Stimulated activated CD8-positive, alpha-beta memory T cell treated with anti-CD3 and anti-CD28 coated beads, Interleukin-4, amount 100 ng/mL, for 48 hours (primary cell): ENCODE measurements at regions not wholly inside any gene's neighbourhood (a gene's known extent, or its start where the extent isn't known, plus 50 kb on each side); places are given as distances from the start of the nearest gene placed in this dataset.
"Not testable (repeated sequence)": the region's sequence is repeated elsewhere in the genome, so short reads cannot be mapped to it uniquely, and the experiment has no call there.

Experiments
- DNase-seq: peaks from one replicate; pipeline ENCODE4 v3.0.0-alpha.2; 2020

DNA sequence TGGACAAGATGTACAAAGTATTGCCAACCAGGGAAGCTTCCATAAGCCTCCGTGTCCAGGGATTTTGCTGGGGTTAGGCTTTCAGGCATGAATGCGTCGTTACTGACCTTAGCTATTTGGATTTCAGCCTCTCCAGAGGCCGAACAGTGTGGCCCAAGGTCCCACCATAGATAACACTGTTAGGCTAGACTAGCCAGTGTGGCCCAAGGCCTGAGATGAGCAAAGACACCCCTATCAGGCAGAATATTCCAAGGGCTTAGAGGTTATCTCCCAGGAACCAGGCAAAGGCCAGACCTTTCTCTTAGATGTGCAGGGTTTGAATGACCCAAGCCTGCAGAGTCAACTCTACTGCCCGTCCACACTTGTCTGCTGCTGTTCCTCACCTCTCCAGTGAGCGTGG is 131.7 kb upstream of the NDUFV2 start:
- DNase-seq, result no peak

DNA sequence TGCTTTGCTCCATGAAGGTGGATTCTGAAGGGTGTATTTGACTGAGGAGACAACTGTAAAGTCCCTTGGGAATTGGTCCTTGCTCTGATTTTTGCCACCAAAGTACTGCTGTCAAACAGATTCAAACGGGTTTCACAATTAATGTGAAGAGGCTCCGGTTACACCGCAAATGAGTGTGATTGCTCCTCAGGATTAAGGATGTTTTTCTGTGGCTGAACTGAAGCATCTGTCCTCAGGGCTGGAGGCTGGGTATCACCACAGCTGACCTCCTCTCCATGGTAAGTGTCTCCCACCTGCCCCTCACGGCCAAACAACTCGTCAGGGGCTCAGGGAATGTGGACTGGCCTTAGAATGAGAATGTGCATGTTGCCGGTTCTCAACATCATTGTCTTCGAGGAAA is 130.4 kb upstream of the NDUFV2 start:
- no peak for DNase-seq

DNA sequence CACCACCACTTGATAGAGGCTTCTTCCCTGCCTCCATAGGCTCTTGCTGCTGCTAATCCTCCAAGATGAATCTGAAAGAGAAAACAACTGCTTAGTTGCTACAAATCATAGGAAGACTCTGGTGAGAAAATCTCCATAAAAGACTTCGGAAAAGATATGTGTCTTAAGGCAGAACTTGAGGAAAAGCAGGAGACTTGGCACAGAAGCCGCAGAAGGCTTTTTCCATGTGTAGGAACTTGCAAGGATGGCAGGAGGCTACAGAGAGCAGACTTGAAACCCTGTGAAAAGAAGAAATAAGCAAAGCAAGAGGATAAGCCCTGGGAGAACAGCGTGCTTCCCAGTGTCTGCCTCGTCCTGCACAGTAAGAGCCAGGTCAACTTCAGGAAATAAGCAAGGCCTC is 128.2 kb upstream of the NDUFV2 start:
- no peak for DNase-seq

DNA sequence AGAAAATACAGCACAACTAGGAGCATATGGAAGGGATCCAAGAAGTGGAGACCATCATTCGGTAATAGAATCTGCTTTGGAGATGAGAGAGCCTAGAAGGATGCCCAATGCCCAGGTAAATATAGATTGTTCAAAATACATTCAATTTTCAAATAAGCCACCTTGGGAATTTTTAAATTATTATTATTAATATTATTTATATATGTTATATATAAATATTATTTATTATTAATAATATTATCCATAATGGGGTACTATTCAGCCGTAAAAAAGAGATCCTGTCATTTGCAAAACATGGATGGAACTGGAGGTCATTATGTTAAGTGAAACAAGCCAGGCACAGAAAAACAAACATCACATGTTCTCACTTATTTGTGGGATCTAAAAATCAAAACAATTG is 127.8 kb upstream of the NDUFV2 start:
- no peak for DNase-seq

DNA sequence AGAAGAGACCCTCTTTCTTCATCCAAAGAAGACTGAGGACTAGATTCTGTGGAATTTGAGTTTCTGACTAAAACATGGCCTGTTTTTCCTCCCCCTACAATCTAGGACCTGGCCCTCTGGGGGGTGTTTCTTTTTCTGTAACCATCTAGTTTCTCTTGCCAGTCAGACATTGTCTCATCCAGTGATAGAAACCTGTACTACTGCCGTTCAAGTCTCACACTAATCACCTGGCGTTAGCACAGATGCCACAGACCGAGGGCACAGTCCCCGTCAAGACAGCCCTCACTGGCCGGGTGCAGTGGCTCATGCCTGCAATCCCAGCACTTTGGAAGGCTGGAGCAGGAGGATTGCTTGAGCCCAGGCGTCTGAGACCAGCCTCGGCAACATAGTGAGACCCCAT is 126.9 kb upstream of the NDUFV2 start:
- DNase-seq, result no peak

DNA sequence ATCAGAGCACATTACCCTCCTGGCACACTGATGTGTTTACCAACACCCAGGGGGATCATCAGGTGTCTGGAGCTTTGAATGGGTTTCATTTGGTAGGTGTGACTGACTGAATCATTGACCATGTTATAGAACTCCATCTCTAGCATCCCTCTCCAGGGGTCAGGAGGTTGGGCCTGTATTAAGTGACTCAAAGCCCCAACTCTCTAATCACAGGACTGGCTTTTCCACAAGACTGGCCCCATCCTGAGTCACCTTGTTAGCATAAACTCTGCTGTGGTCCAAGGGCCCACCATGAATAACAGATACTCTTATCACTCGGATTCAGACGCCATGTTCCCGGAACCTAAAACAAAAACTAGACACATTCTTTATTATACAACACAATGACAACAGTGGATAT is 125.9 kb upstream of the NDUFV2 start:
- no peak for DNase-seq

DNA sequence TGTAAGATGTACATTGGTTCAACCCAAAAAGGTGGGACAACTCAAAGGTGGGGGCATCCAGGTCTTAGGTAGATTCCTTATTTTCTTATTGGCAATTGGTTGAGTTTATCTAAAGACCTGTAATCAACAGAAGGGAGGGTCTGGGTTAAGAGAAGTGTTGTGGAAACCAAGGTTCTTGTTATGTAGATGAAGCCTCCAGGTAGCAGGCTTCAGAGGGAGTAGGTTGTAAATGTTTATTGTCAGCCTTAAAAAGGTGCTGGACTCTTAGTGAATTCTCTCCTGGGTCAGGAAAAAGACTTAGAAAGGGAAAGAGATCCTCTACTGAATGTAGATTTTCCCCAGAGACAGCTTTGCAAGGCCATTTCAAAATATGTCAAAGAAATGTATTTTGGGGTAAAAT is 125.3 kb upstream of the NDUFV2 start:
- DNase-seq, result no peak

DNA sequence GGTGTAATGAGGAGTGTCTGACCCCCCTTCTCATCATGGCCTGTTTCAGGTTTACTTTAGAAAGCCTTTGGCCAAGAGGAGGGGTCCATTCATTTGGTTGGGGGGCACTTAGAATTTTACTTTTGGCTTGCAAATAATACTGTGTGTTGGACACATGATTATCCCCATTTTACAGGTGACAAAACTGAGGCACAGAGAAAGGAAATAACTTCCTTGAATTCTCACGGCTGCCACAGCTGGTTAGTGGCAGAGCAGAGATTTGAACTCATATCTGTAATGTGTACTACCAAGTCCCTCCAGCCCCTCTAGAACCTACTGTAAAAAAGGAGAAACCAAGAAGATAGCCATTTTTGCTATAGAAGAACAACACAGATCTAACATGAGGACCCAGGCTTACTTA is 124.8 kb upstream of the NDUFV2 start:
- DNase-seq, result no peak

DNA sequence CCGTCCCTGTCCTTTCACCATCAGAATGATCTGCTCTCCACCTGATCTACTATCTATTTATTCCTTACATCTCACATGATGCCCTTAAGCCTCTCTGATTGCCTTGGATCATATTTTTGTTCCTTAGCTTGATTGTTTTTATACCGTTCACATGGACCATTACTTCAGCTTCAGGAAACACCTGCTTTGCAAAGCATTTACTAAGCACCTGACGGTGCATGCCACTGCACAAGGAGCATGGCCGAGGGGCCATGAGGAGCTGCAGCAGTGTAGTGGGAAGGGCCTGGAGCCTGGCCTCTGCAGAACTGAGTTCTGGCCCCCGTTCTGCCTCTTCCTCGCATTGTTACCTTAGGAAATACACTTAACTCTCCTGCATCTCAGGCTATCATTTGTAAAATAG is 124.1 kb upstream of the NDUFV2 start:
- DNase-seq, result no peak

DNA sequence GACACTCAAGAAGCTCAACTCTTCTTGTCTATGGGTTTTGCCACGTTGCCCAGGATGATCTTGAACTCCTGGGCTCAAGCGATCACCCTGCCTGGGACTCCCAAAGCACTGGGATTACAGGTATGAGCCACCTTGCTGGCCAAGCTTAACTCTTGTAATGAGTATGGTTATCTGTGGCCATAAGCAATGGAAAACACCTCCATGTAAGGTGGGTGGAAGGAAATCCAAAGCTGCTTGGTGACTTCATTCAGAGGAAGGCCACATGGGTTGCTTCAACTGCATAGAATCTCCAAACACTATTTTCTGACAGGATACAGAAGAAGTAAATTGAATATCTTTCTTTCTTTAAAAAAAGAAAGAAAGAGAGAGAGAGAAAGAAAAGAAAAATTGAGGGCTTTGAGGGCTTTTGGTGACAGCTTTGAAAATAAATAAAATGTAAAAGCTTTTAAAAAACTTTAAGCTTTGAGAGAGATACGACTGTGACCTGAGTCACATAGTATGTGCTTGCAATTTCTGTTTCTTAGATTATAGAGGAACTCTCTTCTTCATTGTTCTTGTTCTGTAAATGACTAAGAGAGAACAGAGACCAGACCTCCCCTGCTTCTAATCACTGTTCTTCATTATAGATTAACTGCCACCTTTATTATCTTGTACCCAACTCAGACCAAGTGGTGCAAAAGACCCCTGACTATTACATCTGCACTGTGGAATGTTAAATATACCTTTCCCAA is 123.1 kb upstream of the NDUFV2 start:
- DNase-seq, result no peak

DNA sequence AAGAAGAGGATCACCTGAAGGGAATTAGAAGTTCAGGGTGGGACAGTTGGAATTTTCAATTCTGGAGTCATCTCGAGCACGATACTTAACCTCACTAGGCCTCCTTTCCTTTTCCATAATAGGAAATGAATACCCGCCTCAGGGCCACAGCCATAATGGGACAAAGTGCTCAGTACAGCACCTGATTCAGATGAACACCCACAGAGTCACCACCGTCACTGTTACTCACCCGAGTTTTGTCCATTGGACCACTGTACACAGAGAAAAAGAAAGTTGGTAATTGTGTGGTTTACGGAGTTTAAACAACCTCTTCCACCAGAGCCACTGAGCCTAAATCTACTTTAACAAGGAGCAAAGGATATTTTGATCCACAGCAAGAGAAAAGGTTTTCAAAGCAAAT is 122.0 kb upstream of the NDUFV2 start:
- no peak for DNase-seq

DNA sequence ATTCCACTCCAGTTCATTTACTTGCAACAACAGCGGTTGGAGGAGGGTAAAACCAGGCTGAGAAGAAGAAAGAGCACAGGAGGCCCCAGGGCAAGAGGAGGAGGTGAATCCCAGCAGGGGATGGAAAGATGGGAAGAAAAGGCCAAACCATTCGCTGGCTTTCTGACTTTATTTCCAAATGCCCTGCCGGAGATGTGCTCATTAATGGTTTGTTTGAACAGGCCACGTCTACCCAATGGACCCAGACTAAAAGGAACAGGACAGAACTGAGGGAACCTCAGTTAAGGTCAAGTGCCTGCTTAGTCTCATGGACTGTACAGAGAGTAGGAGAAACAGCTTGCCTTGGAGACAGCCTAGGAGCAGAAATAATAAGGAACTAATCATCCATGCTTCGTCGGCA is 121.6 kb upstream of the NDUFV2 start:
- DNase-seq, result no peak

DNA sequence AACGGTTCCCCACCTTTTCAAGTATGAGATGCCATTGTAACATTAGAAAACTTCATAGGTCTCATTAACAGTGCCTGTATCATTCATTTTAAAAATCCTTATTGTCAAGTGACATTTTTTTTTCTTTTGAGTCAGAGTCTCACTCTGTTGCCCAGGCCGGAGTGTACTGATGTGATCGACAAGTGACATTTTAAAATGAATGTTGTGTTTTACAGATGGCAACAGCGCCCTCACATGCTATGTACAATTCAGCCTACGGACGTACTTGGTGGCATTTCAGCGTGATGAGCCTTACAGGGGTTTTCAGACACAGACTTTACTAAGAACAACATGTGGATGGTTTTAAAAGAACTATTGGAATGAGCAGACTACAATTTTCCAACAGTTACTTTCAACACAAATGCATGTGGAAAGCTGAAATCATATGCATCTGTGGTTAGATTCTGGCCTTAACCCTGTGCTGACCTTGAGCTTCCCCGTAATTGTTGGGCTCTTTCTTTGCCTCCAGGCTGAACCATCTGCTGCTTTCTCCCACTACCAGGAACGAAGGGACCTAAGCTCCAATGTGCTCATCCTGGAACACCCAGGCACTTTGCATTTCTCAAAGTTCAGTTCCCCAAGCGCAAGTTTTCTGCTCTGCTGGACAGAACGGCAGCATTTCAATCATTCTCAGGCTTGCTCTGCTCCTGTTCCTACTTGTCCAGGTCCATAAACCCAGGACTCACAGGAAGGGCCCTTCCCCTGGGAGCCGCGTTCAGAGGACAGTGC is 119.9 kb upstream of the NDUFV2 start:
- no peak for DNase-seq

DNA sequence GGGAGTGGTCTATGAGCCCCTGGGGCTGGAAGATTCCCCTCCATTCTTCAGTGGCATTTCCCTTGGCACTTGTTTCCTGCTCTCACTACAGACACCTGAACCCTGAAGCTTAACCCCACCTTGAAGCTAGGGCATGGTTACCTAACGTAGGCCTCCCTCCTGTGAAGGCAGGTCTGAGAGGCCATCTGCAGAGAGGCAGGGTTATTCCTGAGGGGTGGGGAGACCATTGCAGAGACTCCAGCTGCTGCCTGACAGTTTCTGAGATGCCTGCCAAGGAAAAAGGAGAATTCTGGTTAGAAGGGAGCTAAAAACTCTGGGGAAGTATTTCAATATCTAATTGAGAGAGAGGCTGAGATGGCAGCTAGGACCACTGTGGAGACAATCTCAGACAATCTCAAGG is 119.3 kb upstream of the NDUFV2 start:
- no peak for DNase-seq

DNA sequence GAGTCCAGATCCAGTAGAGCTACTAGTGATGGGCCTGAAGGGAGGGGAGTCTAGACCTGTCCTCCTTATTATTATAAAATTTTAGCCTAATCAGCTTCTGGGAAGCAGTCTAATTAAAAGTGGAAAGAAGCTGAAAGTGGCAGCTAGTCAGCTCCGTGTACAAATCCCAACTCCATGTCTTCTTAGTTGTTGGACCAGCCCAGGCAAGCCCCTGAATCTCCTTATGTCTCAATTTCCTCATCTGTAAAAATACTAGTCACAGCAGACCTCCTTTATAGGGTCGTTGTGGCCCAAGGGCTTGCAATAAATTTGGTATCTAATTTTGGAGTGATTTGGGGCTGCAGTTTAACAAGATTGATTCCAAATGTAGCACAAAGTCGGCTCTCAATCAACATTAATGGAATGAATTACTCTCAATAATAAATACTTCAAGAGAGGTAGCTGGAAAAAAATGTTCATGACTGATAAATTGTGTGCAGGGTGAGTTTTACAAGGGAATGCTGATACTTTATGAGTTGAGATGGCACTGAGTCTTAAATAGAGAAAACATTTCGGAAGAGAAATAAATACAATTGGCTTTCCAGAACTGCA is 118.3 kb upstream of the NDUFV2 start:
- DNase-seq, result no peak

DNA sequence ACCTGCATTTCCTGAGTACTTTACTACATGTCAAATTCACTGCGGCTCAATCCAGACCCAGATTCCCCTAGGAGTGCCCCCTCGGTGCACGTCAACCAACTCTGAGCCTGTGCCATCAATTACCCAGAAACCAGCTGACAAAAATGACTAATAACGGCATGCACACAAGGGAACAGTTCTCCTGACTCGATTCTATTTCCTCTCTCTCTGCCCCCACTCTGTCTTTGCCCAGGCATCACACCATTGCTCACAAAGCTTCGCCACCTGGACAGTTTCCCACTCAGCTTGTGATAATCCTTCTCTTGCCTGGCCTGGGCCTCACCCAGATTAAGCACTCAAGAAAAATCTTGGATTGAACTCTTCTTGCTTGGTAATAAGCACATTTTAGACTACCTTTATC is 115.3 kb upstream of the NDUFV2 start:
- no peak for DNase-seq

DNA sequence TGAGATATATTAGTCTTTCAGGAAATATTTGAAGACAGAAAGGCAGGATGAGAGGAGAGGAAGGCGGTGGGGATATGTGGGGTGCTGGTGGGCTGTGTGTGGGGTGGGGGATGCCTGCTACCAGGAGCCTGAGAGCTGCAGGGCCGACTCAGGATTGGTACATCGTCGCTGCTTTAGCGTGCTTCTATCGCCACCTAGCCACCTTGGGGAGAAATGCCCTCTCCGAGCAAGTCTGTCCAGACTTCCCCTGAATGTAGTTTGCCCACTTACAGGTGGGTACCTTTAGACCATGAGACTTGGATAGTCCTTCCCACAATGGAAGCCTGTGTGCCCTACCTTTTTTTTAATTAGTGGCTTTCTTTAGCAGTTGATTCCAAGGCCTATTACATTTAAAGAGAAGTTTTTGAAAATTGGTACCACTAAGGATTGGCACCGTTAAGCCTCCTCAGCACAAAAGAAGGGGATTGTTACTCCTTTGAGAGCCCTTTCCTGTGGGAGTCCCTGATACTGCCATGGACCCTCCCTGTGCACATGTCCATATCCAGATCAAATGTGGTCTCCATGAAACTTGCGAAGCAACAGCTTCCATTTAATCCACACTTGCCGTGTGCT is 114.1 kb upstream of the NDUFV2 start:
- DNase-seq, result peak; percentile 71

DNA sequence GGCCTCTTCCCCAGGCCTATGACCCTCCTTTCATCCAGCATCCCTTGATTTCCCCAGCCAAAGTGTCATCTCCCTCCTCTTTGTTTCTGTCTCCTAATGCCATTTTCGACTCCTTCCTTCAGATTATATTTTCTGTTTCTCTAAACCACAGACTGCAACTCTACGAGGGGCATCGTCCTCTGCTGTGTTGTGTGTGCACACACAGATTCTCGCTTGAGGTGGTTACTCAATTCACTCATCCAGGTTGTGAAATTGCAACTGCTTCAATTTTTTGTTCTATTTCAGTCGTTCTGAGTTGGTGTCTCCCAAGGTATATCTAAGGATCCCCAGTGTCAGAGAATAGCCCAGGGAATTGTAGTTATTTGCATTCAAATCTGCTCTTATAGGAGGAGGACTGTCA is 113.5 kb upstream of the NDUFV2 start:
- no peak for DNase-seq

DNA sequence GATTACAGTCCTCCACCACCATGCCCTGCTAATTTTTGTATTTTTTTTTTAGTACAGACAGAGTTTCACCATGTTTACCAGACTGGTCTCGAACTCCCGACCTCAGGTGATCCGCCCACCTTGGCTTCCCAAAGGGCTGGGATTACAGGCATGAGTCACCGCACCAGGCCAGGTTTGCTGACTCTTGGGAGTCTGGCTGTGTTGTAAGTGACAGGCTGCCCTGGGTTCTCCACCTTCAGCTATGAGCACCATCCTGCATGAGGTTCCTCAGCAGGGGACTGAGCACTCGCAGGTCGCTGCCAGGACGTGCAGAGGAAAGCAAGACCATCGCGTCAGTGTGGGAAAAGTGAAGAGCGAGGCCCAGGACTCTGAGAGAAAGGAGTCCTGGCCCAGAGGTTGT is 112.6 kb upstream of the NDUFV2 start:
- DNase-seq, result no peak

DNA sequence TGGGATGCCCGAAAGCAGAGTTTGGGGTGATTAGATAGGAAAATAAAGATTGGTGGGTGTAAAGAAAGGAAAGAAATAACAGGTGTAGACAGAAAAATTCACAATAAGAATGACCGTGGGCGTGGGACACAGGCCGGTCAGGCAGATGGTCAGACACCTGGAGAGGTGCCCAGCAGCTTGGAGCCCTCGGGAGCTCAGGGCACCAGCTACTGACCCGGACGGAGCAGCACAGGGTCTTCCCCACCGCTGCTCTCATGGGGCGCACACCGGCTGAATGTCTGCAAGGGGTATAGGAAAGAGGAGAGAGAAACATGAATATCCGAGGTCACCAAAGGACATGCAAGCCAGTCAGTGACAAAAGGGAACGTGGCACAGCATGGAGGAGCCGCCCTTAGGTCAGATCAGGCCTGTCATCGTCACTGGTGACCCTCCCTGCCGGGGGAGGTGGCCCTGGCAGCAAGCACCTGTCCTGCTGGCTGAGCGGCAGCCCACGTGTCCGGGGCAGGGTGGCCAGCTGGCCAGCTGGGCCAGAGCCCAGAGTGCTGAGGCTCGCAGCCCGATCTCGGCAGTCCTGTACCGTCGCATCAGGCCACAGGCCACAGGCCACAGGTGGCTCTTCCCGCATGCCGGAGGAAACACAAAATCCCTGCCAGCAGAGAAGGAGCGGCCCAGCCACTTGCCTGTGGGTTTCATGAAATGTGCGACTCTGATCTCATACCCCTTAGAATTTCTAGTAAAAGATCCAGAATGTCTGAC is 112.0 kb upstream of the NDUFV2 start:
- DNase-seq, result no peak

DNA sequence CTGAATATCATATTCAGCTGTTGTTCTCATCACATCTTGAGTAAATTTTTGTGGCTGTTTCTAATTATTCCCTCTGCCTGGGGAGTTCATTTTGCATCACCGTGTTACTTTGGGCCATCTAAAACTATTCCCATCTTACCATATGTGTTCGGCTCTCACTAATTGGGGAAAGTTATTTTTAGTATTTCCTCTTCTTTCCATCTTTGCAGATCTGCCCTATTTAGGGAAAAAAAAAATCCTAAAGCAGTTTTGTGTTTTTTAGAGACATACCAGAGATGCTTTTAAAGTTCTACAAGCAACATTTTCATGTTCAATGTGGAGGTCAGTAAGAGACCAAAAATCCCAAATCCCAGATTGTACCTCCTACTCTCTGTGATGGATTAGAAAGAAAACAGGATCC is 111.3 kb upstream of the NDUFV2 start:
- DNase-seq, result no peak

DNA sequence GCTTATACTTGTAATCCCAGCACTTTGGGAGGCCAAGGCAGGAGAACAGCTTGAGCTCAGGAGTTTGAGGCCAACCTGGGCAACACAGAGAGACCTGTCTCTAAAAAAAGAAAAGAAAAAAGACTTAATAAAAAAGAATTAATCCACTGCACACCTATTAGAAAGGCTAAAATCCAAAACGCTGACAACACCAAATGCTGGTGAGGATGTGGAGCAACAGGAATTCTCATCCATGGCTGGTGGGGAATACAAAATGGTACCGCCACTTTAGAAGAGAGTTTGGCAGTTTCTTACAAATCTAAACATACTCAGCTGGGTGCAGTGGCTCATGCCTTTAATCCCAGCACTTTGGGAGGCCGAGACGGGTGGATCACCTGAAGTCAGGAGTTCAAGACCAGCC is 110.0 kb upstream of the NDUFV2 start:
- not testable (repeated sequence) for DNase-seq

DNA sequence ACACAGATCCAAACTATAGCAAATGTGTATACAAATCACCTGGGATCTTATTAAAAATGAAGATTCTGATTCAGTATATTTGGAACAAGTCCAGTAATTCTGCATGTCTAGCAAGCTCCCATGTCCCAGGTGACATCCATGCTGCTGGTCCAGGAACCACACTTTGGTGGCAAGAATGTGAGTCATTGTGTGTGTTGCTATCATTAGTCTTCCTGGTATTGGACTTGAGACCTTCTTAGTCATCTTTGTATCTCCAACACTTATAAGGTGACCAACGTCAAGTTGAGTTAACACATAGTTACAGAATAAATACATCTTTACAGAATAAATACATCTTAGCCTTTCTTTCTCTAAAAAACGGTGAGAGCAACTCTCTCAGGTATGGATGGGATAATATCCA is 107.9 kb upstream of the NDUFV2 start:
- no peak for DNase-seq
